Sigmoid colon (tissue), 6 donors: ENCODE measurements at regions not wholly inside any gene's neighbourhood (a gene's known extent, or its start where the extent isn't known, plus 50 kb on each side); places are given as distances from the start of the nearest gene placed in this dataset.

Experiments used
- DNase-seq: peaks from one replicate; pipeline ENCODE4 v3.0.0-alpha.2; 2019
- H3K27ac ChIP-seq, 4 donors: fragments of 200-600 bp; sonication (generic); one replicate each; pipeline ENCODE4 v1.5.1; 2016 to 2019; ENCODE audit warnings: mild to moderate bottlenecking in 1 of 4
- H3K27me3 ChIP-seq, 3 donors: fragments of 200-600 bp; sonication (generic); one replicate each; pipeline ENCODE4 v1.5.1; 2019; ENCODE audit warnings: mild to moderate bottlenecking in 1 of 3
- H3K36me3 ChIP-seq, 4 donors: fragments of 200-600 bp; sonication (generic); one replicate each; pipeline ENCODE4 v1.5.1; 2016 to 2019
- H3K4me1 ChIP-seq, 4 donors: fragments of 200-600 bp; sonication (generic); one replicate each; pipeline ENCODE4 v1.5.1; 2017 to 2019
- H3K4me3 ChIP-seq, 4 donors: fragments of 200-600 bp; sonication (generic); one replicate each; pipeline ENCODE4 v1.5.1; 2017 to 2019; ENCODE audit warnings: mild to moderate bottlenecking in 2 of 4, moderate library complexity in 1 of 4
- H3K9me3 ChIP-seq, 4 donors: fragments of 200-600 bp in 3 of 4; sonication (generic) in 3 of 4; one replicate each; pipeline versions ENCODE4 v1.5.1 to v1.6.1; 2013 to 2019
- CTCF ChIP-seq, 4 experiments: fragments of 450-650 bp in 3 of 4; fragments of 200-600 bp in 1 of 4; IDR thresholded peaks; one replicate each; pipeline ENCODE4 v1.5.1; 2016 to 2019; ENCODE audit warnings: antibody characterized with exemption in 4 of 4, mild to moderate bottlenecking in 3 of 4, moderate library complexity in 2 of 4
- EP300 ChIP-seq, 4 donors: sonication (generic); formaldehyde crosslinking; IDR thresholded peaks; one replicate each; pipeline ENCODE4 v1.6.1; 2017; ENCODE audit warnings: antibody characterized with exemption in 4 of 4
- POLR2A ChIP-seq, 2 donors: fragments of 450-650 bp; IDR thresholded peaks; one replicate each; pipeline ENCODE4 v1.6.1; 2016; ENCODE audit warnings: antibody characterized with exemption in 2 of 2, mild to moderate bottlenecking in 2 of 2, moderate library complexity in 2 of 2
- POLR2AphosphoS5 ChIP-seq, 4 donors: sonication (generic); formaldehyde crosslinking; IDR thresholded peaks; one replicate each; pipeline ENCODE4 v1.6.1; 2017; ENCODE audit warnings: antibody characterized with exemption in 4 of 4
- WGBS, 2 donors: extraction: QIAGEN DNeasy Blood & Tissue Kit; methylation state at CpG; one replicate each; pipeline ENCODE4 v1.1.7; 2013; 5-methylcytosine and 5-hydroxymethylcytosine counted together
- intact Hi-C: fragments of 100-400 bp; cut with DNase I; formaldehyde crosslinking; loops from one replicate; pipeline ENCODE4 v1.15.1; 2023
- donor health status: healthy with polysubstance abuse.
- donor health status: healthy.

GRCh38 chr6:15948930-15949900 lies 179.7 kb upstream of the MYLIP start:
- no peaks in the 10 kb centered on the region for H3K36me3 ChIP-seq
- H3K9me3 ChIP-seq: no peaks in the 10 kb centered on the region
- WGBS, 2 donors: 21 to 63% methylated on average over 10 of the region's 10 CpGs
- peaks cover 0 to 11% (median 0%) of the 10 kb centered on the region in 4 donors for H3K4me1 ChIP-seq
- H3K27me3 ChIP-seq: no peaks in the 10 kb centered on the region
- TF ChIP-seq POLR2AphosphoS5 (IDR thresholded peaks at IDR 0.05) (no peak), CTCF (IDR thresholded peaks at IDR 0.05) (no peak), POLR2A (IDR thresholded peaks at IDR 0.05) (no peak), EP300 (IDR thresholded peaks at IDR 0.05) (no peak)
- no peak overlapping the region for H3K27ac ChIP-seq
- no peak for DNase-seq
- H3K4me3 ChIP-seq: no peak overlapping the region
- intact Hi-C loops: no loop called here

- Histone ChIP-seq H3K9me3 (no peaks in the 10 kb centered on the region), H3K4me3 (no peak overlapping the region), H3K4me1 (peaks cover 0 to 4% (median 0%) of the 10 kb centered on the region in 4 donors), H3K36me3 (no peaks in the 10 kb centered on the region), H3K27me3 (no peaks in the 10 kb centered on the region), H3K27ac (no peak overlapping the region)
- no peak for DNase-seq
- no peak for TF ChIP-seq CTCF (IDR thresholded peaks at IDR 0.05)
- TF ChIP-seq POLR2AphosphoS5 (IDR thresholded peaks at IDR 0.05): no peak
- TF ChIP-seq POLR2A (IDR thresholded peaks at IDR 0.05): no peak
- TF ChIP-seq EP300 (IDR thresholded peaks at IDR 0.05): no peak
- 96 to 98% methylated on average over 4 of the region's 4 CpGs for WGBS, 2 donors
- intact Hi-C loops: no loop called here
Observed at GRCh38 chr6:15947923-15948322, 181.0 kb upstream of the MYLIP start.

GRCh38 chr6:15947436-15947835 lies 181.4 kb upstream of the MYLIP start:
- H3K4me1 ChIP-seq: peaks cover 0 to 4% (median 0%) of the 10 kb centered on the region in 4 donors
- intact Hi-C loops: no loop called here
- H3K27ac ChIP-seq: no peak overlapping the region
- H3K27me3 ChIP-seq: no peaks in the 10 kb centered on the region
- TF ChIP-seq EP300 (IDR thresholded peaks at IDR 0.05): no peak
- no peak for TF ChIP-seq CTCF (IDR thresholded peaks at IDR 0.05)
- no peak overlapping the region for H3K4me3 ChIP-seq
- H3K9me3 ChIP-seq: no peaks in the 10 kb centered on the region
- WGBS, 2 donors: 95 to 97% methylated on average over 1 of the region's 1 CpG
- no peak for DNase-seq
- H3K36me3 ChIP-seq: no peaks in the 10 kb centered on the region

GRCh38 chr6:15946701-15947385 lies 182.0 kb upstream of the MYLIP start:
- H3K9me3 ChIP-seq: no peaks in the 10 kb centered on the region

GRCh38 chr6:15945593-15946159 lies 183.2 kb upstream of the MYLIP start:
- H3K4me1 ChIP-seq: peaks cover 0 to 4% (median 0%) of the 10 kb centered on the region in 4 donors
- TF ChIP-seq CTCF (IDR thresholded peaks at IDR 0.05) (no peak), POLR2AphosphoS5 (IDR thresholded peaks at IDR 0.05) (no peak), EP300 (IDR thresholded peaks at IDR 0.05) (no peak), POLR2A (IDR thresholded peaks at IDR 0.05) (no peak)
- no peak overlapping the region for H3K27ac ChIP-seq
- WGBS, 2 donors: 28 to 60% methylated on average over 2 of the region's 2 CpGs
- no peaks in the 10 kb centered on the region for H3K36me3 ChIP-seq
- intact Hi-C loops: no loop called here
- no peaks in the 10 kb centered on the region for H3K9me3 ChIP-seq
- no peaks in the 10 kb centered on the region for H3K27me3 ChIP-seq
- DNase-seq: no peak
- H3K4me3 ChIP-seq: no peak overlapping the region

More at GRCh38 chr6:15946701-15947385, 182.0 kb upstream of the MYLIP start:
- no peak for TF ChIP-seq POLR2A (IDR thresholded peaks at IDR 0.05)
- Histone ChIP-seq H3K4me3 (no peak overlapping the region), H3K36me3 (no peaks in the 10 kb centered on the region), H3K27me3 (no peaks in the 10 kb centered on the region), H3K4me1 (peaks cover 0 to 4% (median 0%) of the 10 kb centered on the region in 4 donors), H3K27ac (no peak overlapping the region)
- 78 to 95% methylated on average over 4 of the region's 4 CpGs for WGBS, 2 donors
- no peak for DNase-seq
- intact Hi-C loops: no loop called here
